OCI-LY3 (cell line): ENCODE measurements at regions not wholly inside any gene's neighbourhood (a gene's known extent, or its start where the extent isn't known, plus 50 kb on each side); places are given as distances from the start of the nearest gene placed in this dataset.

Experiments used
- H2AFZ ChIP-seq: fragments of 200-600, 300-600 bp; shearing (Covaris generic); 2 replicates; pipeline ENCODE4 v1.6.0; 2014; ENCODE audit warnings: antibody characterized with exemption, low read depth, low read length
- H3K27ac ChIP-seq: fragments of 200-600, 300-600 bp; sonication (generic); 2 replicates; pipeline ENCODE4 v1.5.1; 2014; ENCODE audit warnings: mild to moderate bottlenecking, low read length, moderate library complexity, mixed read lengths
- H3K27me3 ChIP-seq: fragments of 200-600, 300-600 bp; sonication (generic); 2 replicates; pipeline ENCODE4 v1.6.1; 2014; ENCODE audit warnings: low read depth, low read length, mixed read lengths
- H3K36me3 ChIP-seq: fragments of 200-600, 300-600 bp; sonication (generic); replicated peaks from 2 replicates; pipeline ENCODE3; 2014; ENCODE audit warnings: low read depth, low read length, mixed read lengths
- H3K4me1 ChIP-seq: fragments of 300-600, 200-600 bp; sonication (generic); 2 replicates; pipeline ENCODE4 v1.6.1; 2014; ENCODE audit warnings: low read length, mixed read lengths
- H3K4me2 ChIP-seq: fragments of 200-600, 300-600 bp; sonication (generic); 2 replicates; pipeline ENCODE4 v1.6.1; 2014; ENCODE audit warnings: low read length, mixed read lengths
- H3K4me3 ChIP-seq: fragments of 300-600, 200-600 bp; sonication (generic); 2 replicates; pipeline ENCODE4 v1.5.1; 2014; ENCODE audit warnings: antibody characterized with exemption, mild to moderate bottlenecking, low read length, moderate library complexity
- H3K79me2 ChIP-seq: fragments of 300-600, 200-600 bp; shearing (Covaris generic); 2 replicates; pipeline ENCODE4 v1.6.1; 2014; ENCODE audit warnings: mild to moderate bottlenecking, low read length, mixed read lengths
- H3K9ac ChIP-seq: fragments of 300-600, 200-600 bp; shearing (Covaris generic); 2 replicates; pipeline ENCODE4 v1.6.0; 2014; ENCODE audit warnings: mild to moderate bottlenecking, low read length, moderate library complexity
- H3K9me3 ChIP-seq: fragments of 200-600, 300-600 bp; shearing (Covaris generic); 2 replicates; pipeline ENCODE4 v1.6.1; 2014; ENCODE audit warnings: low read length, mixed read lengths; ENCODE audit not compliant: insufficient read depth
- H4K20me1 ChIP-seq: fragments of 200-600, 300-600 bp; sonication (generic); 2 replicates; pipeline ENCODE4 v1.6.1; 2016; ENCODE audit warnings: low read length, mixed read lengths; ENCODE audit not compliant: insufficient read depth
- CTCF ChIP-seq: fragments of 200-600, 300-600 bp; sonication (generic); IDR thresholded peaks from 2 replicates; pipeline ENCODE4 v1.5.1; 2014; ENCODE audit warnings: antibody characterized with exemption, low read length, low read depth
- EZH2phosphoT487 ChIP-seq: fragments of 200-600 bp; shearing (Covaris generic); IDR thresholded peaks from 2 replicates; pipeline ENCODE4 v1.6.1; 2018; ENCODE audit warnings: antibody characterized with exemption, mixed run types, low read depth

- 0 out of 2 replicates have a peak overlapping the region, but pooled peaks have one; percentile 27 for H2AFZ ChIP-seq
- TF ChIP-seq CTCF (no peak), EZH2phosphoT487 (no peak)
Measured at GRCh38 chr4:32393806-32394205, 1673.6 kb downstream of the PCDH7 start.

GRCh38 chr4:32394255-32394654 is 1674.1 kb downstream of the PCDH7 start:
- no peaks in the 10 kb centered on the region for H3K79me2 ChIP-seq
- H4K20me1 ChIP-seq: no peaks in the 10 kb centered on the region
- no peaks in the 10 kb centered on the region for H3K4me1 ChIP-seq
- H3K9me3 ChIP-seq: no peaks in the 10 kb centered on the region
- H3K4me3 ChIP-seq: no peak overlapping the region
- H3K4me2 ChIP-seq: no peak overlapping the region
- H3K27ac ChIP-seq: no peak overlapping the region
- H3K27me3 ChIP-seq: no peaks in the 10 kb centered on the region
- no peak overlapping the region for H2AFZ ChIP-seq
- TF ChIP-seq CTCF (no peak), EZH2phosphoT487 (no peak)
- H3K36me3 ChIP-seq: no peaks in the 10 kb centered on the region
- no peak overlapping the region for H3K9ac ChIP-seq

More at GRCh38 chr4:32393806-32394205, 1673.6 kb downstream of the PCDH7 start:
- no peaks in the 10 kb centered on the region for H3K9me3 ChIP-seq
- H3K4me2 ChIP-seq: no peak overlapping the region
- no peaks in the 10 kb centered on the region for H3K36me3 ChIP-seq
- no peak overlapping the region for H3K4me3 ChIP-seq
- H3K27ac ChIP-seq: no peak overlapping the region
- H3K27me3 ChIP-seq: no peaks in the 10 kb centered on the region
- H3K9ac ChIP-seq: no peak overlapping the region
- H3K4me1 ChIP-seq: no peaks in the 10 kb centered on the region
- no peaks in the 10 kb centered on the region for H4K20me1 ChIP-seq
- H3K79me2 ChIP-seq: no peaks in the 10 kb centered on the region

GRCh38 chr4:32396507-32397070 is 1676.4 kb downstream of the PCDH7 start:
- Histone ChIP-seq H3K9me3 (no peaks in the 10 kb centered on the region), H3K79me2 (no peaks in the 10 kb centered on the region), H3K9ac (no peak overlapping the region), H2AFZ (no peak overlapping the region), H4K20me1 (no peaks in the 10 kb centered on the region), H3K27me3 (no peaks in the 10 kb centered on the region), H3K27ac (no peak overlapping the region), H3K36me3 (no peaks in the 10 kb centered on the region), H3K4me2 (no peak overlapping the region), H3K4me3 (no peak overlapping the region), H3K4me1 (no peaks in the 10 kb centered on the region)
- TF ChIP-seq CTCF (no peak), EZH2phosphoT487 (no peak)

DNA sequence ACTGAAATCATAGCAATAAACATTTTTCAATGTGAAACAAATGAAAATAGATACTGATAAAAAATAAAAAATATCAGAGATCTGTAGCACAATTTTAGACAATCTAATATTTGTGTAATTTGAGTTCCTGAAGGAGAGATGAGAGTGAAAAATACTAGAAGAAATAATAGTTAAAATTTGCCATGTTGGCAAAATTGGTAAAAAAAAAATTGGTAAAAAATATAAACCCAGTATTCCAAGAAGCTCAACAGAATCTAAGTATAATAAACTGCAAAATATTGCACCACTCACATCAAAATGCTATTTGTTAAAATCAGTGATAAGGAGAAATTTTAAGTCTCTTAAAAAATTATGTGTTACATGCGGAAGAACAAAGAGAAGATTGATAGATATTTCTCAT is 1680.7 kb downstream of the PCDH7 start:
- 0 out of 2 replicates have a peak, but pooled peaks cover 4% of the 10 kb centered on the region for H3K4me1 ChIP-seq
- TF ChIP-seq CTCF: no peak
- TF ChIP-seq EZH2phosphoT487: no peak
- H3K9ac ChIP-seq: no peak overlapping the region
- H3K27ac ChIP-seq: no peak overlapping the region
- H3K79me2 ChIP-seq: no peaks in the 10 kb centered on the region
- no peak overlapping the region for H2AFZ ChIP-seq
- no peak overlapping the region for H3K4me2 ChIP-seq
- no peaks in the 10 kb centered on the region for H3K27me3 ChIP-seq
- no peak overlapping the region for H3K4me3 ChIP-seq
- no peaks in the 10 kb centered on the region for H3K36me3 ChIP-seq
- H4K20me1 ChIP-seq: no peaks in the 10 kb centered on the region
- H3K9me3 ChIP-seq: no peaks in the 10 kb centered on the region
